IMR-90 (cell line): ENCODE measurements at regions not wholly inside any gene's neighbourhood (a gene's known extent, or its start where the extent isn't known, plus 50 kb on each side); places are given as distances from the start of the nearest gene placed in this dataset.

Experiments used
- ATAC-seq: fragments of 200-7000 bp; cut with Tn5 transposase; 2 replicates; pipeline ENCODE4 v1.9.1; 2020; ENCODE audit warnings: low read depth, mild to moderate bottlenecking, moderate library complexity
- BruUV-seq: library from RNA; stranded (reverse); fragments of 400-500 nt; replicated peaks from 2 replicates; lab custom pipeline; 2021; lab: Mats Ljungman, UMichigan
- CTCF ChIA-PET: fragments of 300-600 bp; formaldehyde crosslinking; extraction: SDS; loops from one replicate; lab custom pipeline; 2021; ENCODE audit warnings: antibody characterized with exemption; lab: Yijun Ruan, JAX
- POLR2A ChIA-PET: fragments of 300-600 bp; sonication (Branson Sonifier 250); formaldehyde crosslinking; loops from one replicate; lab custom pipeline; 2022; ENCODE audit warnings: antibody characterized with exemption; ENCODE audit not compliant: unreplicated experiment; lab: Charles Lee
- DNase-seq: peaks from one replicate; pipeline ENCODE4 v3.0.0; 2013
- H2AFZ ChIP-seq: replicated peaks from 2 replicates; pipeline ENCODE3; 2013; ENCODE audit warnings: low read length, mild to moderate bottlenecking; ENCODE audit not compliant: poor library complexity
- H2AK5ac ChIP-seq: 2 replicates; pipeline ENCODE4 v1.6.1; 2013; ENCODE audit warnings: low read depth, low read length, inconsistent platforms
- H2AK9ac ChIP-seq: replicated peaks from 2 replicates; pipeline ENCODE3; 2013; ENCODE audit warnings: mild to moderate bottlenecking, low read depth, low read length, moderate library complexity; ENCODE audit not compliant: poor library complexity
- H2BK120ac ChIP-seq: 2 replicates; pipeline ENCODE4 v1.6.1; 2013; ENCODE audit warnings: low read depth, low read length, inconsistent platforms
- H2BK15ac ChIP-seq: 3 replicates; pipeline ENCODE4 v1.6.1; 2013; ENCODE audit warnings: low read depth, low read length, inconsistent platforms
- H2BK20ac ChIP-seq: 2 replicates; pipeline ENCODE4 v1.6.1; 2013; ENCODE audit warnings: low read depth, mild to moderate bottlenecking, inconsistent platforms, low read length, moderate library complexity
- H2BK5ac ChIP-seq: 2 replicates; pipeline ENCODE4 v1.6.1; 2013; ENCODE audit warnings: mild to moderate bottlenecking, low read depth, low read length, inconsistent platforms; ENCODE audit not compliant: poor library complexity, severe bottlenecking
- H3K14ac ChIP-seq: replicated peaks from 2 replicates; pipeline ENCODE4 v1.6.1; 2013; ENCODE audit warnings: low read depth, low read length, inconsistent platforms
- H3K18ac ChIP-seq: 2 replicates; pipeline ENCODE4 v1.6.1; 2013; ENCODE audit warnings: low read depth, low read length, control low read depth
- H3K23ac ChIP-seq: 2 replicates; pipeline ENCODE4 v1.6.1; 2013; ENCODE audit warnings: low read depth, low read length, inconsistent platforms
- H3K27ac ChIP-seq: 2 replicates; pipeline ENCODE4 v1.5.1; 2013; ENCODE audit warnings: mild to moderate bottlenecking, control low read depth, low read length; ENCODE audit not compliant: insufficient read depth
- H3K27me3 ChIP-seq: 2 replicates; pipeline ENCODE4 v1.6.1; 2013; ENCODE audit warnings: low read length; ENCODE audit not compliant: control insufficient read depth, insufficient read depth
- H3K36me3 ChIP-seq: 2 replicates; pipeline ENCODE4 v1.6.1; 2013; ENCODE audit warnings: low read length, mixed read lengths; ENCODE audit not compliant: control insufficient read depth, insufficient read depth
- H3K4ac ChIP-seq: 2 replicates; pipeline ENCODE4 v1.6.1; 2013; ENCODE audit warnings: low read depth, low read length, inconsistent platforms
- H3K4me1 ChIP-seq: 2 replicates; pipeline ENCODE4 v1.6.1; 2013; ENCODE audit warnings: low read length, mixed read lengths; ENCODE audit not compliant: control insufficient read depth, insufficient read depth
- H3K4me2 ChIP-seq: 2 replicates; pipeline ENCODE4 v1.6.1; 2013; ENCODE audit warnings: low read depth, mild to moderate bottlenecking, control low read depth, low read length, moderate library complexity
- H3K4me3 ChIP-seq: 2 replicates; pipeline ENCODE4 v1.5.1; 2013; ENCODE audit warnings: low read depth, mild to moderate bottlenecking, control low read depth, low read length, moderate library complexity; ENCODE audit not compliant: insufficient read depth
- H3K56ac ChIP-seq: 2 replicates; pipeline ENCODE4 v1.6.1; 2013; ENCODE audit warnings: low read length, inconsistent platforms; ENCODE audit not compliant: insufficient read depth; ENCODE audit errors: extremely low read depth
- H3K79me1 ChIP-seq, 2 experiments: 2 replicates each; pipeline ENCODE4 v1.6.1; 2013; ENCODE audit warnings: low read length in 2 of 2, inconsistent platforms in 1 of 2, low read depth in 1 of 2
- H3K9ac ChIP-seq: 2 replicates; pipeline ENCODE4 v1.6.1; 2013; ENCODE audit warnings: low read depth, low read length, control low read depth
- H3K9me1 ChIP-seq: 2 replicates; pipeline ENCODE4 v1.6.1; 2013; ENCODE audit warnings: low read length, inconsistent platforms; ENCODE audit not compliant: insufficient read depth
- H3K9me3 ChIP-seq: 2 replicates; pipeline ENCODE4 v1.6.1; 2013; ENCODE audit warnings: low read length; ENCODE audit not compliant: control insufficient read depth, insufficient read depth
- H4K20me1 ChIP-seq: 2 replicates; pipeline ENCODE4 v1.6.1; 2013; ENCODE audit warnings: low read length, inconsistent platforms; ENCODE audit not compliant: insufficient read depth
- H4K5ac ChIP-seq: 2 replicates; pipeline ENCODE4 v1.6.1; 2013; ENCODE audit warnings: mild to moderate bottlenecking, low read depth, low read length, control low read depth
- H4K8ac ChIP-seq, 2 experiments: 2 replicates each; pipeline ENCODE4 v1.6.1; 2013; ENCODE audit warnings: low read depth in 2 of 2, low read length in 2 of 2, control low read depth in 1 of 2, inconsistent platforms in 1 of 2
- H4K91ac ChIP-seq: 2 replicates; pipeline ENCODE4 v1.6.1; 2013; ENCODE audit warnings: low read depth, low read length, inconsistent platforms; ENCODE audit not compliant: insufficient read depth
- CEBPB ChIP-seq: IDR thresholded peaks from 2 replicates; pipeline ENCODE4 v1.6.1; 2012; ENCODE audit warnings: low read depth, low read length, improper control_type of control experiment
- CHD1 ChIP-seq: IDR thresholded peaks from 2 replicates; pipeline ENCODE4 v1.6.1; 2012; ENCODE audit warnings: low read depth, low read length, improper control_type of control experiment
- MAFK ChIP-seq: IDR thresholded peaks from 2 replicates; pipeline ENCODE4 v1.6.1; 2012; ENCODE audit warnings: low read depth, low read length, improper control_type of control experiment
- NFE2L2 ChIP-seq: fragments of 150-350 bp; IDR thresholded peaks from 2 replicates; pipeline ENCODE4 v1.6.1; 2016; ENCODE audit warnings: low read depth, mild to moderate bottlenecking, low read length
- POLR2A ChIP-seq: IDR thresholded peaks from 2 replicates; pipeline ENCODE4 v1.6.1; 2012; ENCODE audit warnings: mild to moderate bottlenecking, low read depth, low read length
- RAD21 ChIP-seq: IDR thresholded peaks from 2 replicates; pipeline ENCODE4 v1.6.1; 2012; ENCODE audit warnings: low read length, improper control_type of control experiment
- RCOR1 ChIP-seq: IDR thresholded peaks from 2 replicates; pipeline ENCODE4 v1.6.1; 2012; ENCODE audit warnings: mild to moderate bottlenecking, low read length, improper control_type of control experiment; ENCODE audit not compliant: insufficient replicate concordance
- RFX5 ChIP-seq: IDR thresholded peaks from 2 replicates; pipeline ENCODE4 v1.8.0; 2012; ENCODE audit warnings: low read depth, mild to moderate bottlenecking, low read length, moderate library complexity
- WGBS, 2 experiments: methylation state at CpG; one replicate each; pipeline versions ENCODE4 v1.1.5 to v1.1.7; 2013; ENCODE audit warnings: missing lambda C conversion rate in 2 of 2; ENCODE audit not compliant: insufficient read length in 1 of 2; ENCODE audit errors: extremely low coverage in 2 of 2; 5-methylcytosine and 5-hydroxymethylcytosine counted together
- dilution Hi-C: fragments of 300-500 bp; cut with HindIII; formaldehyde crosslinking; loops from one replicate; pipeline ENCODE4 v1.14.3; 2018; ENCODE audit warnings: low sequenced_read_pairs; ENCODE audit not compliant: unreplicated experiment
- in situ Hi-C: fragments of 300-500 bp; cut with MboI; formaldehyde crosslinking; loops from 3 replicates; pipeline ENCODE4 v1.14.3; 2019; ENCODE audit warnings: low sequenced_read_pairs, inconsistent platforms, mixed read lengths
- intact Hi-C: fragments of 100-400 bp; cut with micrococcal nuclease; formaldehyde crosslinking; loops from 2 replicates; pipeline ENCODE4 v1.10.0; 2022
- TF ChIP-seq, protein P1 (sequence below): conservative IDR thresholded peaks from 2 replicates; pipeline ENCODE4 v1.5.1; 2012; ENCODE audit warnings: mild to moderate bottlenecking, low read depth, low read length, improper control_type of control experiment

DNA sequence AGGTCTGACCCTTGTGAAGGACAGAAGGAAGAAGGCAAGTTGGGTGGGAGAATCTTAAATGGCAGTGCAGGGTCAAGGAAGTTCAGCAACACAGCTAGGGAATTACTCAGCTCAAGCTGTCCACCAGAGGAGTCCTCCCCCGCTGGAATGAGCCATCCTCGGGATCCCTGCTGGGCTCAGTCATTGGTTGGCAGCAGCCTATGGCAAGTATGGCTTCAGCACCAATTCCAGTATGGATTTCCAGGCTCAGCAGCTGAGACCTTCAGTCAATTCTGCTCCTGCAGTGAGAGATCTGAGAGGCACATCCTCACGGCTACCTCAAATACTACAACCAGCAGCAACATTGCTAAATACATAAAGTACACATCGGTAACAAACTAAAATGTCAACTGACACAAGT is 280.6 kb upstream of the PIK3R1 start:
- Histone ChIP-seq H3K4me1 (no peaks in the 10 kb centered on the region), H2BK20ac (no peak overlapping the region), H3K4me3 (no peak overlapping the region), H2BK15ac (no peak overlapping the region), H3K9ac (no peak overlapping the region), H3K79me1 (no peaks in the 10 kb centered on the region), H2BK120ac (no peak overlapping the region), H4K8ac (no peak overlapping the region), H3K14ac (no peak overlapping the region), H3K9me1 (no peaks in the 10 kb centered on the region), H2AK5ac (no peak overlapping the region), H2BK5ac (no peak overlapping the region), H3K9me3 (no peaks in the 10 kb centered on the region), H4K91ac (no peak overlapping the region), H3K56ac (no peak overlapping the region), H3K23ac (no peak overlapping the region), H3K4me2 (no peak overlapping the region), H2AFZ (no peak overlapping the region), H4K5ac (no peak overlapping the region), H3K27ac (no peak overlapping the region), H4K20me1 (no peaks in the 10 kb centered on the region), H3K27me3 (no peaks in the 10 kb centered on the region), H3K36me3 (no peaks in the 10 kb centered on the region), H3K18ac (no peak overlapping the region), H3K4ac (no peak overlapping the region), H2AK9ac (no peak overlapping the region)
- TF ChIP-seq NFE2L2 (no peak), MAFK (no peak), CEBPB (no peak), CHD1 (no peak), RFX5 (no peak), POLR2A (no peak), RCOR1 (no peak), RAD21 (no peak)
- TF ChIP-seq, protein P1, sequence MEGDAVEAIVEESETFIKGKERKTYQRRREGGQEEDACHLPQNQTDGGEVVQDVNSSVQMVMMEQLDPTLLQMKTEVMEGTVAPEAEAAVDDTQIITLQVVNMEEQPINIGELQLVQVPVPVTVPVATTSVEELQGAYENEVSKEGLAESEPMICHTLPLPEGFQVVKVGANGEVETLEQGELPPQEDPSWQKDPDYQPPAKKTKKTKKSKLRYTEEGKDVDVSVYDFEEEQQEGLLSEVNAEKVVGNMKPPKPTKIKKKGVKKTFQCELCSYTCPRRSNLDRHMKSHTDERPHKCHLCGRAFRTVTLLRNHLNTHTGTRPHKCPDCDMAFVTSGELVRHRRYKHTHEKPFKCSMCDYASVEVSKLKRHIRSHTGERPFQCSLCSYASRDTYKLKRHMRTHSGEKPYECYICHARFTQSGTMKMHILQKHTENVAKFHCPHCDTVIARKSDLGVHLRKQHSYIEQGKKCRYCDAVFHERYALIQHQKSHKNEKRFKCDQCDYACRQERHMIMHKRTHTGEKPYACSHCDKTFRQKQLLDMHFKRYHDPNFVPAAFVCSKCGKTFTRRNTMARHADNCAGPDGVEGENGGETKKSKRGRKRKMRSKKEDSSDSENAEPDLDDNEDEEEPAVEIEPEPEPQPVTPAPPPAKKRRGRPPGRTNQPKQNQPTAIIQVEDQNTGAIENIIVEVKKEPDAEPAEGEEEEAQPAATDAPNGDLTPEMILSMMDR, result no peak
- ATAC-seq, result no peak
- in situ Hi-C loops (no loop called here), intact Hi-C loops (no loop called here), dilution Hi-C loops (no loop called here)
- CTCF ChIA-PET, result no interaction called here
- no peak for DNase-seq
- WGBS, 2 experiments, result 71% methylated on average over 2 of the region's 4 CpGs; no CpG with 5 or more reads in 1 of the 2 experiments
- no TSS peak for BruUV-seq
- POLR2A ChIA-PET, result no interaction called here
